Gastroesophageal sphincter (tissue), 4 donors: ENCODE measurements at regions not wholly inside any gene's neighbourhood (a gene's known extent, or its start where the extent isn't known, plus 50 kb on each side); places are given as distances from the start of the nearest gene placed in this dataset.

Experiments
- ATAC-seq: fragments of 150-250 bp; one replicate; pipeline ENCODE4 v1.9.1; 2016; ENCODE audit warnings: mild to moderate bottlenecking, moderate library complexity
- H3K27ac ChIP-seq, 4 donors: fragments of 200-600 bp; sonication (generic) in 3 of 4; 1 replicate in 3 of 4; 2 replicates in 1 of 4; pipeline ENCODE4 v1.5.1; 2016 to 2019
- H3K27me3 ChIP-seq: fragments of 200-600 bp; sonication (generic); one replicate; pipeline ENCODE4 v1.5.1; 2019
- H3K36me3 ChIP-seq, 2 donors: fragments of 200-600 bp; sonication (generic); one replicate each; pipeline ENCODE4 v1.5.1; 2019; ENCODE audit warnings: control low read depth in 1 of 2
- H3K4me1 ChIP-seq, 3 donors: fragments of 200-600 bp; sonication (generic); 1 replicate in 2 of 3; 2 replicates in 1 of 3; pipeline ENCODE4 v1.5.1; 2016 to 2019; ENCODE audit warnings: control low read depth in 2 of 3
- H3K4me3 ChIP-seq, 2 donors: fragments of 200-600 bp; sonication (generic); one replicate each; pipeline ENCODE4 v1.5.1; 2019; ENCODE audit warnings: mild to moderate bottlenecking in 1 of 2, moderate library complexity in 1 of 2
- H3K9me3 ChIP-seq, 3 donors: fragments of 200-600 bp; sonication (generic); one replicate each; pipeline ENCODE4 v1.5.1; 2017 to 2019; ENCODE audit warnings: control low read depth in 2 of 3
- CTCF ChIP-seq, 4 experiments: fragments of 200-600 bp in 2 of 4; fragments of 450-650 bp in 2 of 4; sonication (generic) in 1 of 4; IDR thresholded peaks; one replicate each; pipeline ENCODE4 v1.5.1; 2017 to 2019; ENCODE audit warnings: antibody characterized with exemption in 4 of 4, mild to moderate bottlenecking in 2 of 4, moderate library complexity in 2 of 4
- EP300 ChIP-seq: sonication (generic); formaldehyde crosslinking; IDR thresholded peaks from one replicate; pipeline ENCODE4 v1.6.1; 2017; ENCODE audit warnings: antibody characterized with exemption, mild to moderate bottlenecking
- POLR2A ChIP-seq, 2 donors: fragments of 450-650 bp; IDR thresholded peaks; one replicate each; pipeline ENCODE4 v1.6.1; 2017; ENCODE audit warnings: antibody characterized with exemption in 2 of 2, mild to moderate bottlenecking in 2 of 2, moderate library complexity in 1 of 2
- POLR2AphosphoS5 ChIP-seq: sonication (generic); formaldehyde crosslinking; IDR thresholded peaks from one replicate; pipeline ENCODE4 v1.6.1; 2017; ENCODE audit warnings: antibody characterized with exemption
- WGBS, 2 donors: methylation state at CpG; one replicate each; pipeline ENCODE4 v1.1.5; 2018; ENCODE audit warnings: low coverage in 1 of 2; 5-methylcytosine and 5-hydroxymethylcytosine counted together

GRCh38 chr6:135798751-135799515 is 52.6 kb upstream of the PDE7B start:
- no peak overlapping the region for H3K4me3 ChIP-seq
- no peaks in the 10 kb centered on the region for H3K36me3 ChIP-seq
- no peak for ATAC-seq
- WGBS, 2 donors, result 86 to 89% methylated on average over 4 of the region's 4 CpGs
- H3K27ac ChIP-seq, result no peak overlapping the region
- TF ChIP-seq EP300 (no peak), POLR2A (IDR thresholded peaks at IDR 0.05) (no peak), POLR2AphosphoS5 (no peak), CTCF (IDR thresholded peaks at IDR 0.05) (no peak)
- H3K27me3 ChIP-seq, result no peaks in the 10 kb centered on the region
- H3K4me1 ChIP-seq, result no peaks in the 10 kb centered on the region
- H3K9me3 ChIP-seq, result no peaks in the 10 kb centered on the region
